Esophagus squamous epithelium (tissue), 5 donors: ENCODE measurements at regions not wholly inside any gene's neighbourhood (a gene's known extent, or its start where the extent isn't known, plus 50 kb on each side); places are given as distances from the start of the nearest gene placed in this dataset.

Experiments used
- DNase-seq: peaks from one replicate; lab custom pipeline; 2025; lab: John Stamatoyannopoulos, UW
- H3K27ac ChIP-seq, 4 donors: fragments of 200-600 bp; sonication (generic); one replicate each; pipeline ENCODE4 v1.5.1; 2016 to 2019; ENCODE audit warnings: mild to moderate bottlenecking in 1 of 4
- H3K27me3 ChIP-seq, 4 donors: fragments of 200-600 bp; sonication (generic); 1 replicate in 3 of 4; 2 replicates in 1 of 4; pipeline versions ENCODE4 v1.5.1 to v1.6.0; 2017 to 2021; ENCODE audit warnings: antibody characterized with exemption in 1 of 4
- H3K36me3 ChIP-seq, 3 donors: fragments of 200-600 bp; sonication (generic); one replicate each; pipeline ENCODE4 v1.5.1; 2016 to 2019
- H3K4me1 ChIP-seq, 3 donors: fragments of 200-600 bp; sonication (generic); one replicate each; pipeline ENCODE4 v1.5.1; 2017 to 2019
- H3K4me3 ChIP-seq, 4 donors: fragments of 200-600 bp; sonication (generic); 1 replicate in 3 of 4; 2 replicates in 1 of 4; pipeline ENCODE4 v1.5.1; 2016 to 2019; ENCODE audit warnings: mild to moderate bottlenecking in 2 of 4, moderate library complexity in 1 of 4
- H3K9me3 ChIP-seq, 3 donors: fragments of 200-600 bp; sonication (generic); one replicate each; pipeline ENCODE4 v1.5.1; 2016 to 2019
- POLR2A ChIP-seq, 4 donors: fragments of 450-650 bp; IDR thresholded peaks; one replicate each; pipeline ENCODE4 v1.6.1; 2017; ENCODE audit warnings: antibody characterized with exemption in 4 of 4, mild to moderate bottlenecking in 4 of 4, moderate library complexity in 3 of 4
- WGBS, 2 donors: methylation state at CpG; one replicate each; pipeline ENCODE4 v1.1.5; 2018; 5-methylcytosine and 5-hydroxymethylcytosine counted together
- intact Hi-C: fragments of 100-400 bp; cut with DNase I; formaldehyde crosslinking; loops from one replicate; pipeline ENCODE4 v1.15.0; 2022
- TF ChIP-seq, protein P1 (sequence below), 6 experiments: fragments of 450-650 bp in 4 of 6; fragments of 200-600 bp in 2 of 6; sonication (generic) in 2 of 6; IDR thresholded peaks; one replicate each; pipeline ENCODE4 v1.5.1; 2016 to 2019; ENCODE audit warnings: antibody characterized with exemption in 6 of 6, mild to moderate bottlenecking in 4 of 6, moderate library complexity in 4 of 6
- donor health status: DM: yes; HTN: yes; CAD: no.

DNA sequence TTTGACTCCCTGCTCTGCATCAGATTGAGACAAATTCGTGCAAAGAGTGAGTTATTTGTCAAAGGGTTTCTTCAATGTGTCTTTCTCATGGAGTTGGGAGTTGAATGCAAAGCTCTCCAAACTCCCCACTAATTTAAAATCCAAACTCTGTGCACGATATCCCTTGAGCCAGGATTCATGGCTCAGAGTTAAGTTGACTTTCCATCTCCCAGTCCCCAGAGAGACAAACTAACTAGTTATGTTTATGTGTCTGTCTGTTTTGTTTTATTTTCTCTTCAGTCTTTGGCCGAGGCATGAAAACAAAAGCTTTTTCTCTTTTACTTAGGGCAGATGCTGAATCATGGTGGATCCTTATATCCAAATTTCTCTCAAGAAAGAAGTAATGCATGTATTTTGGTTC lies 570.0 kb upstream of the CDH5 start:
- TF ChIP-seq, protein P1, sequence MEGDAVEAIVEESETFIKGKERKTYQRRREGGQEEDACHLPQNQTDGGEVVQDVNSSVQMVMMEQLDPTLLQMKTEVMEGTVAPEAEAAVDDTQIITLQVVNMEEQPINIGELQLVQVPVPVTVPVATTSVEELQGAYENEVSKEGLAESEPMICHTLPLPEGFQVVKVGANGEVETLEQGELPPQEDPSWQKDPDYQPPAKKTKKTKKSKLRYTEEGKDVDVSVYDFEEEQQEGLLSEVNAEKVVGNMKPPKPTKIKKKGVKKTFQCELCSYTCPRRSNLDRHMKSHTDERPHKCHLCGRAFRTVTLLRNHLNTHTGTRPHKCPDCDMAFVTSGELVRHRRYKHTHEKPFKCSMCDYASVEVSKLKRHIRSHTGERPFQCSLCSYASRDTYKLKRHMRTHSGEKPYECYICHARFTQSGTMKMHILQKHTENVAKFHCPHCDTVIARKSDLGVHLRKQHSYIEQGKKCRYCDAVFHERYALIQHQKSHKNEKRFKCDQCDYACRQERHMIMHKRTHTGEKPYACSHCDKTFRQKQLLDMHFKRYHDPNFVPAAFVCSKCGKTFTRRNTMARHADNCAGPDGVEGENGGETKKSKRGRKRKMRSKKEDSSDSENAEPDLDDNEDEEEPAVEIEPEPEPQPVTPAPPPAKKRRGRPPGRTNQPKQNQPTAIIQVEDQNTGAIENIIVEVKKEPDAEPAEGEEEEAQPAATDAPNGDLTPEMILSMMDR (IDR thresholded peaks at IDR 0.05): no peak
- no peak for TF ChIP-seq POLR2A (IDR thresholded peaks at IDR 0.05)
- intact Hi-C loops: no loop called here

DNA sequence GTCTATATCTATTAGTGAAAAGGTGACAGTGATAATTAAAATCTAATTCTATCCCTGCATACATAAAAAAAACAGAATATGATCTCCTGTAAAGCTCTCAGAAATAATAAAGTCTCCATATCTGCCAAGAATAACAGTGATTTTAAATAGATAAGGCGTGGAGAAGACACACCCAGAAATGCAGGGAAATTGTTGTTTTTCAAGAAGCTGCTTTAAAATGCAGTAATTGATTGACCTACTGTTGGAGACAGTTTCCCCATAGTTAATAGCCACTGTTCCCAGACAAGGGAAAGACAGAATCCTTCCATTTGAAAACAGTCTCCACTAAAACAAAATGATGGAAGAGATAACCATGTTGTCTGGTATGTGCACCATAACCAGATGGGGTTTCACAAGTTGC lies 571.5 kb upstream of the CDH5 start:
- WGBS, 2 donors: 20 to 44% methylated on average over 1 of the region's 1 CpG
- H3K27ac ChIP-seq: no peak overlapping the region
- H3K9me3 ChIP-seq: no peaks in the 10 kb centered on the region
- no peaks in the 10 kb centered on the region for H3K36me3 ChIP-seq
- no peak for DNase-seq
- H3K27me3 ChIP-seq: no peaks in the 10 kb centered on the region
- no peak for TF ChIP-seq POLR2A (IDR thresholded peaks at IDR 0.05)
- TF ChIP-seq, protein P1 (IDR thresholded peaks at IDR 0.05): no peak
- intact Hi-C loops: no loop called here
- H3K4me1 ChIP-seq: no peaks in the 10 kb centered on the region
- H3K4me3 ChIP-seq: no peak overlapping the region

More for the DNA sequence above, 570.0 kb upstream of the CDH5 start:
- Histone ChIP-seq H3K9me3 (no peaks in the 10 kb centered on the region), H3K27me3 (no peaks in the 10 kb centered on the region), H3K4me1 (no peaks in the 10 kb centered on the region), H3K4me3 (no peak overlapping the region), H3K36me3 (no peaks in the 10 kb centered on the region), H3K27ac (no peak overlapping the region)
- DNase-seq: no peak
- 47 to 68% methylated on average over 3 of the region's 3 CpGs for WGBS, 2 donors

DNA sequence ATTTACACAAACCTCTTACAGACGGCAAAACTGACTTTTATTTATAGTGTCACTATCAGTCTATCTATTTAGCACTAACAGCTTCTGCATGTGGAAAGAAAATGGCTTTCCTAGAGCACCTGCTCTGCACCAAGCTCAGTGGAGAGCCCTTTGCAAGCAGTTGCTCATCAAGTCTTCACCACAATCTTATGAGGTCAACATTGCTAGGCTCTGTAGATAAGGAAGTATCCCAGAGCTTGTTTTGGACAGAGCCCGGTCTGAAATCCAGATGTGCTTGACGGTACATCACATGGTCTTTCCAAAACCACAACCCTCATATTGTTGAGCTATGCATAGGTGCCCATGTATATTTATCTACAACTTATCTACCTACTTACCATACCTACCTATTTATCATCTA lies 572.7 kb upstream of the CDH5 start:
- H3K27ac ChIP-seq: no peak overlapping the region
- H3K9me3 ChIP-seq: no peaks in the 10 kb centered on the region
- TF ChIP-seq, protein P1 (IDR thresholded peaks at IDR 0.05): no peak
- no peak for TF ChIP-seq POLR2A (IDR thresholded peaks at IDR 0.05)
- no peaks in the 10 kb centered on the region for H3K4me1 ChIP-seq
- intact Hi-C loops: no loop called here
- WGBS, 2 donors: 72 to 86% methylated on average over 3 of the region's 3 CpGs
- DNase-seq: no peak
- no peaks in the 10 kb centered on the region for H3K27me3 ChIP-seq
- no peak overlapping the region for H3K4me3 ChIP-seq
- H3K36me3 ChIP-seq: no peaks in the 10 kb centered on the region

DNA sequence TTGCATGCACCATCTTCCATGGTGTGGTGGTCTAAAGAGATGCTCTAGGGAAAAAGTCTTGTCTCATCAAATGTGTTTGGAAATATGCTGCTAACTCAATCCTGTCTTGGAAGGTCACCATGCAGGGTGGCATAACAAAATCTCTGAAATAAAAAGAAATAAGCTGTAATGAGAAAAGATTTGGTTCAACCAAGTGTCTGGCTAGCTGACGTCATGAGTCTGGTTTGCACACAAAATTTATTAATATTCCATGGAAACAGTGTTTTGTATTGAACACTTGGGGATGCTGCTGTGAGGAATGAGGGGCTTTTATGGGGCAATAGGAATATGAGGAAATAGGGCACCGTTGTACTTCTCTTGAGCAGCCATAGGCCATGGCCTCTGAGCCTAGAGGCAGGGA lies 575.7 kb upstream of the CDH5 start:
- peaks cover 0 to 11% (median 0%) of the 10 kb centered on the region in 3 donors for H3K4me1 ChIP-seq
- no peak for DNase-seq
- H3K9me3 ChIP-seq: no peaks in the 10 kb centered on the region
- intact Hi-C loops: no loop called here
- no peak overlapping the region for H3K4me3 ChIP-seq
- H3K27ac ChIP-seq: no peak overlapping the region
- TF ChIP-seq, protein P1 (IDR thresholded peaks at IDR 0.05): no peak
- no peak for TF ChIP-seq POLR2A (IDR thresholded peaks at IDR 0.05)
- H3K27me3 ChIP-seq: no peaks in the 10 kb centered on the region
- WGBS, 2 donors: 82 to 89% methylated on average over 2 of the region's 2 CpGs
- no peaks in the 10 kb centered on the region for H3K36me3 ChIP-seq

DNA sequence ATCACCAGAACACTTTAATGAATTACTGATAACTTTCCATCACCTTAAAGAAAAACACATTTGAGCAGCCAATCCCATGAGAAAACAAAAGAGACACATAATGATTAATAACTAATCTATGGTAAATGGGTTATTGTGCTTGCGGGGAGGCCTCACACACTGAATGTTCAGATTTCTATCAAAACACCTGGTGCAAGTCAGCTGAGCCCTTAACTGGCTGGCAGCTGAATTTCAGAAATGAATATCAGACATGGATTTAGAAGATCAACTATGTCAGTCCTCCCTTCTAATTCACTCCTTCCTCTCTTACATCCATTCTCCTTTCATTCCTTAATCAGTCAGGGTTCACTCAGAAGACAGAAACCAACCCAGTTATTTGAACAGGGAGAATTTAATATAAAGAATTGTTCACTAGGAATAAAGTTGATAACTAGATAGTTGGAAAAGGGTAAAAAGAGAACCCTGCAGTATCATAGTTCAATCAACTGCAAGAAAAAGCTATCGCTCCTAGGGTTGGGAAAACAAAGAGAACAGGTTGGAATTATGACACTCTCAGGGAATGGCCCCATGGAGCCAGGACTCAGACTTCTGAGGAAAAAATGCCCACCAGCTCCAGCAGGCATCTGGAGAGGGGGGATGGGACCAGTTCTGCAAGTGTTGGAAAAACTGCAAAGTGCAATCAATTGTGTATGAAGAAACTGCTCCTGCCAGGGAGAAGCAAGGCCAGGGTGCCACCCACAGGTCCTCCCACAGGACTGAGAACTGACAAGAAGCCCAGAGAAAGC lies 577.1 kb upstream of the CDH5 start:
- Histone ChIP-seq H3K4me3 (no peak overlapping the region), H3K9me3 (no peaks in the 10 kb centered on the region), H3K36me3 (no peaks in the 10 kb centered on the region), H3K27me3 (no peaks in the 10 kb centered on the region), H3K4me1 (peaks cover 0 to 11% (median 0%) of the 10 kb centered on the region in 3 donors), H3K27ac (no peak overlapping the region)
- intact Hi-C loops: no loop called here
- DNase-seq: no peak
- TF ChIP-seq, protein P1 (IDR thresholded peaks at IDR 0.05): no peak
- TF ChIP-seq POLR2A (IDR thresholded peaks at IDR 0.05): no peak
- 92 to 94% methylated on average over 2 of the region's 2 CpGs for WGBS, 2 donors
